ENCODE measurements at regions not wholly inside any gene's neighbourhood (a gene's known extent, or its start where the extent isn't known, plus 50 kb on each side); places are given as distances from the start of the nearest gene placed in this dataset.

GRCh38 chr14:58755031-58755925, 117.5 kb downstream of the DACT1 start:
- TF ChIP-seq CTCF (IDR thresholded peaks at IDR 0.05) (no peak), TEAD4 (CRISPR knock-in tag; IDR thresholded peaks at IDR 0.05) (no peak), FOXK1 (CRISPR knock-in tag; IDR thresholded peaks at IDR 0.05) (no peak), SP1 (CRISPR knock-in tag; conservative IDR thresholded peaks at IDR 0.05) (no peak), HMGXB4 (CRISPR knock-in tag; IDR thresholded peaks at IDR 0.05) (no peak), EMX1 (CRISPR knock-in tag; IDR thresholded peaks at IDR 0.05) (no peak), ZNF317 (CRISPR knock-in tag; IDR thresholded peaks at IDR 0.05; ENCODE audit: borderline replicate concordance, low read depth) (no peak), TCF7 (CRISPR knock-in tag; IDR thresholded peaks at IDR 0.05; ENCODE audit: low read depth) (no peak), ATF3 (CRISPR knock-in tag; conservative IDR thresholded peaks at IDR 0.05) (no peak)
